PC-3 (cell line): ENCODE measurements at regions not wholly inside any gene's neighbourhood (a gene's known extent, or its start where the extent isn't known, plus 50 kb on each side); places are given as distances from the start of the nearest gene placed in this dataset.

Source experiments
- CTCF ChIP-seq: fragments of 300-600 bp; sonication (generic); conservative IDR thresholded peaks from 2 replicates; pipeline ENCODE4 v1.5.1; 2017; ENCODE audit warnings: antibody characterized with exemption, low read depth, mild to moderate bottlenecking, low read length
- EZH2phosphoT487 ChIP-seq: fragments of 300-600 bp; sonication (generic); IDR thresholded peaks from 2 replicates; pipeline ENCODE4 v1.6.1; 2018; ENCODE audit warnings: mild to moderate bottlenecking, antibody characterized with exemption, low read length, borderline replicate concordance

GRCh38 chr6:78340755-78341154, 526.6 kb upstream of the IRAK1BP1 start:
- TF ChIP-seq CTCF (no peak), EZH2phosphoT487 (no peak)
